Mesothelial cell of epicardium (in vitro differentiated cells): ENCODE measurements at regions not wholly inside any gene's neighbourhood (a gene's known extent, or its start where the extent isn't known, plus 50 kb on each side); places are given as distances from the start of the nearest gene placed in this dataset.

Source experiments
- DNase-seq, 2 experiments: peaks; one replicate each; pipeline ENCODE4 v3.0.0; 2021; ENCODE audit warnings: low spot score in 2 of 2; ENCODE audit not compliant: unreplicated experiment in 2 of 2
- H3K27ac Mint-ChIP-seq: 2 replicates; pipeline ENCODE4 v1.8.0; 2021; ENCODE audit warnings: mixed read lengths
- H3K27me3 Mint-ChIP-seq: 2 replicates; pipeline ENCODE4 v1.8.0; 2021; ENCODE audit warnings: low read depth, mixed read lengths
- H3K36me3 Mint-ChIP-seq: 2 replicates; pipeline ENCODE4 v1.8.0; 2021; ENCODE audit warnings: mixed read lengths
- H3K4me1 Mint-ChIP-seq: 2 replicates; pipeline ENCODE4 v1.8.0; 2021; ENCODE audit warnings: mixed read lengths
- H3K4me3 Mint-ChIP-seq: 2 replicates; pipeline ENCODE4 v1.8.0; 2021; ENCODE audit warnings: mild to moderate bottlenecking, moderate library complexity, mixed read lengths
- H3K9me3 Mint-ChIP-seq: 2 replicates; pipeline ENCODE4 v1.8.0; 2021; ENCODE audit warnings: mixed read lengths
- CTCF ChIP-seq: fragments of 200-600 bp; sonication (generic); IDR thresholded peaks from one replicate; pipeline ENCODE4 v1.5.0; 2021; ENCODE audit warnings: antibody characterized with exemption; ENCODE audit not compliant: unreplicated experiment

GRCh38 chr1:208298593-208299269 is 54.5 kb upstream of the PLXNA2 start:
- TF ChIP-seq CTCF, result no peak

DNA sequence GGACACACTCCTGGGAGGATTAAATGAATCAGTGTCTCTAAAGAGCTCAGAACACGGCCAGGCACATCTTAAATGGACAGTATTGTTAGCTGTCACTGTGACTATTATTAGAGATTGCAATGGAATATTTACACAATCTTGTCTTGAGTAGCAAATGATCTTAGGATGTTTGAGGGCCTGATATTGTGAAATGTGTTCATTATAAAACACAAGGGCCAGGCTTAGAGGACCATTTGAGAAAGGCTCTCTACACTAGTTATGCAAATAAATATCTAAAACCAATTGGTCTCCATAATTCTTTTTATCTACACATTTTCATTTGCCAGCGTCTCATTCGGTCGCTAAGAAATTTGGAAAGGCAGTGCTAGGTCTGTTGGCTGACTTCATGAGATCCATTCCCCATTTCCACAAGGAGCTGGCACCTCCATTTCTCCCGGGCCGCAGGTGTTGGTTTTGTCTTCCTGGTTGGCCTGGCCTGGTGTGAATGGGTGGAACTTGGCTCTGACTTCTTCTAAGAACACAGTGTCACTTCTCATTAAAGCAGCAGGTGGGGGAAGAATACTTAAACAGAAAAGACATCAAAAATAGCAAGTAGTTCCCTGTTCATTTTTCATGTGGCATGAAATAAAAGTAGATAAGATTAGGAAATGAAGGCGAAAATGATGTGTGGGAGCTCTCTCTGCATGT is 56.0 kb upstream of the PLXNA2 start:
- no peak for DNase-seq
- Mint-ChIP-seq H3K4me1 (peaks cover 6% of the 10 kb centered on the region), H3K27me3 (no peaks in the 10 kb centered on the region), H3K9me3 (no peaks in the 10 kb centered on the region), H3K27ac (no peak overlapping the region), H3K4me3 (no peak overlapping the region), H3K36me3 (no peaks in the 10 kb centered on the region)
- no peak for TF ChIP-seq CTCF

More at GRCh38 chr1:208298593-208299269, 54.5 kb upstream of the PLXNA2 start:
- H3K4me1 Mint-ChIP-seq, result peaks cover 6% of the 10 kb centered on the region
- H3K4me3 Mint-ChIP-seq, result no peak overlapping the region
- no peaks in the 10 kb centered on the region for H3K9me3 Mint-ChIP-seq
- DNase-seq, result no peak
- H3K36me3 Mint-ChIP-seq, result no peaks in the 10 kb centered on the region
- no peak overlapping the region for H3K27ac Mint-ChIP-seq
- H3K27me3 Mint-ChIP-seq, result no peaks in the 10 kb centered on the region

DNA sequence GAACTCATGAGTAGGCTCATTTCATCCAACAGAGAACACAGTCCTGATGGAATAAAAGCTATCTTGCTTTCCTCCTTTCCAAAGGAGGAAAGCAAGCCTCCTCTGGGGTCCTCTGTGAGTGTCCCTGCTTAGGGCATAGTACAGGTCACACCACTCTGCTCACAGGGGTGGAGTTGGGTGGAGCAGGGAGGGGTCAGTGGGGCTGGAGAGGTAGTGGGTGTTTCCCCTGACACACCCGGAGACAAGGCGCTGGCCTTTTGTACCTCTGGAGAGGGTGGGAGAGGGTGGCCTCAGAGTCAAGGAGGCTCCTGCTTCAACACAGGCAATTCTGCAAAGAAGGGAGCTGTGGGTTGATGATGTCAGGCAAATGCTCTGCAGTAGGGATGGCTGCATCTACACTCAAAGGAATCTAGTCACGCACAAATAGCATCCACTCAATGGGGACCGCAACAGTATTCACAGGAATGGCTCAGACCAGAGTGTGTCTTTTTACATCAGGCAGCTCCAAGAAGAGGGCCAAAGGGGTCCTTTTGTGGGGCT is 58.6 kb upstream of the PLXNA2 start:
- Mint-ChIP-seq H3K27me3 (no peaks in the 10 kb centered on the region), H3K36me3 (no peaks in the 10 kb centered on the region), H3K4me1 (peaks cover 12% of the 10 kb centered on the region), H3K4me3 (no peak overlapping the region), H3K9me3 (no peaks in the 10 kb centered on the region), H3K27ac (no peak overlapping the region)
- no peak for TF ChIP-seq CTCF
- no peak for DNase-seq

GRCh38 chr1:208303743-208304712 is 59.8 kb upstream of the PLXNA2 start:
- Mint-ChIP-seq H3K9me3 (no peaks in the 10 kb centered on the region), H3K36me3 (no peaks in the 10 kb centered on the region), H3K27me3 (no peaks in the 10 kb centered on the region), H3K4me3 (no peak overlapping the region), H3K27ac (no peak overlapping the region), H3K4me1 (peaks cover 11% of the 10 kb centered on the region)
- DNase-seq, result no peak
- no peak for TF ChIP-seq CTCF

DNA sequence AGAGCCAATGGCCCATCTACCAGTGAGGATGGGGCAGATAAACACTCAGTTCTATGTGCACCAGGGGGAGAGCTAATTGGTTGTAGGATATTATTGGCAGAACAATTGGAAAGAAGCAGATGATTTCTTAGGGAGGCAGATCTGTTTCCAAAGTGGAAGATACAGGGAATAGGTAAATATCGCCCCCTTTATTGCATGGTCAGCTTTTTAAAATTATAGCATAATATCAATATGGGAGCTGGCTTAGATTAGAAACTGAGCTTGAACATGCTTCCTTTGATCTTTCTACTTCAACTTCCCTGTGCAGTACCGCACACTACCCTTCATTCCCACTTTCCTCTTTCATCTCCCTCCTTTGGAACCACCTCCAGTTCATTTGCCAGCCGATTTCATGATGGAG is 64.0 kb upstream of the PLXNA2 start:
- Mint-ChIP-seq H3K4me1 (peaks cover 11% of the 10 kb centered on the region), H3K9me3 (no peaks in the 10 kb centered on the region), H3K27me3 (no peaks in the 10 kb centered on the region), H3K27ac (no peak overlapping the region), H3K36me3 (no peaks in the 10 kb centered on the region), H3K4me3 (no peak overlapping the region)
- no peak for TF ChIP-seq CTCF
- DNase-seq, result no peak
